ENCODE measurements at regions not wholly inside any gene's neighbourhood (a gene's known extent, or its start where the extent isn't known, plus 50 kb on each side); places are given as distances from the start of the nearest gene placed in this dataset.
"Not testable (repeated sequence)": the region's sequence is repeated elsewhere in the genome, so short reads cannot be mapped to it uniquely, and the experiment has no call there.

DNA sequence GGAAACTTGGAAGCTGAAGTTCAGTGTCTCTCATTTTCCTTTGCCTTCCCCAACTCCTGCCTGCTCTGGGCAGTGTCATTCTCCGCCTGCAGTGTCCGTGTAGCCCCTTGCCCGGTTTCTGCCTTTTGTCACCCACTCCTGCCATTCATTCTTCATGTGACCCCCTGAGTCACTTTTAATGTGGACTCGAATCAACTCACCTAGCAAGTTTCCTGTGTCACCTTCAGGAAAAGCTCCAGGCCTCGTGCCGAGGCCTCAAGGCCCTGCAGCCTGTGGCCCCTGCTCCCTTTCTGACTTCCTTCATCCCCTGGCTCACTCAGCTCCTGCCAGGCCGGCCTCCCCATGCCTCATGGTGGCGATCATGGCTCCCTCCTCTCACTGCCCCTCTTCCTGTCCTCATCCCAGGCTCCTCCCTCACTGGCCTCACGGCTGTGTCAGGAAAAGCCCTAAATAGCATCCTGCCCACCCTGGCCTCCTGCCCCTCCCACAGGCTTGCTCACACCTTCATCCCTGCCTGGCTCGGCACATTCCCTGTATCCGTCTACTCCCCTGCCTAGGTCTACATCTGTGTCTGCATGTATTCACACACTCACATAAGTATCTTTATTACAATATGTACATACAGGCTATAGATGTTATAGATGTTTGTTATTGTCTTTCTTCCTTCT, 294.9 kb downstream of the MED10 start:
- intact Hi-C loops (cut with DNase I), result no loop called here
- Histone ChIP-seq H3K4me3 (ENCODE audit: low read length) (no peak overlapping the region), H3K27ac (ENCODE audit: low read length) (no peak overlapping the region), H3K27me3 (ENCODE audit: control insufficient read depth, insufficient read depth) (no peaks in the 10 kb centered on the region), H3K9me3 (ENCODE audit: control insufficient read depth, low read length) (peaks cover 4% of the 10 kb centered on the region), H3K4me1 (ENCODE audit: control insufficient read depth, insufficient read depth, low read length) (no peaks in the 10 kb centered on the region)
- WGBS, result 46% methylated on average over 11 of the region's 11 CpGs
- ATAC-seq (no peak), DNase-seq (no peak)

DNA sequence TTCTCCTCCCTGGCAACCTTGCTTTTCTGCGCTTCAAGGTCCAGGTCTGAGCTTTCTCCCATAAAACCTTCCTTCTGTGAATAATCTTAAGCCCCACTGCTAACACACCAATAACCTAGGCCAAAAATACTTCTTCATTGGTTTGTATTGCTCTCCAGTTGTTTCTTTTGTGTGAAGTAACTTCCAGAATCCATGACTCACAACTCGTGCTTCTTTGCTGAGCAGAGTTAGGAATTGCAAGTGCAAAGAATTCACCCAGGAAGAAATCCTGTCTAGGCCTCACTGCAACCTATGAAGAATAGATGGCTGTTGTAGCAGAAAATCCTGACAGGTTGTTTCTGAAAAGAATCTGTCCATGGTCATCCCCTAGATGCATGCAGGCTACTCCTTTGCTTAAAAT, 295.7 kb downstream of the MED10 start:
- no peak overlapping the region for H3K27ac ChIP-seq (ENCODE audit: low read length)
- H3K4me3 ChIP-seq (ENCODE audit: low read length), result no peak overlapping the region
- no peak for ATAC-seq
- intact Hi-C loops (cut with DNase I), result no loop called here
- no peaks in the 10 kb centered on the region for H3K4me1 ChIP-seq (ENCODE audit: control insufficient read depth, insufficient read depth, low read length)
- H3K27me3 ChIP-seq (ENCODE audit: control insufficient read depth, insufficient read depth), result no peaks in the 10 kb centered on the region
- H3K9me3 ChIP-seq (ENCODE audit: control insufficient read depth, low read length), result peaks cover 4% of the 10 kb centered on the region
- no peak for DNase-seq
- WGBS, result 77% methylated on average over 2 of the region's 2 CpGs

- ATAC-seq, result no peak
- Histone ChIP-seq H3K27ac (ENCODE audit: low read length) (no peak overlapping the region), H3K27me3 (ENCODE audit: control insufficient read depth, insufficient read depth) (no peaks in the 10 kb centered on the region), H3K4me1 (ENCODE audit: control insufficient read depth, insufficient read depth, low read length) (no peaks in the 10 kb centered on the region), H3K4me3 (ENCODE audit: low read length) (no peak overlapping the region), H3K9me3 (ENCODE audit: control insufficient read depth, low read length) (peaks cover 4% of the 10 kb centered on the region)
- intact Hi-C loops (cut with DNase I), result no loop called here
- WGBS, result 70% methylated on average over 4 of the region's 4 CpGs
- no peak for DNase-seq
Measured at GRCh38 chr5:6081727-6082210, 296.6 kb downstream of the MED10 start.

- H3K27me3 ChIP-seq (ENCODE audit: control insufficient read depth, insufficient read depth), result no peaks in the 10 kb centered on the region
- H3K9me3 ChIP-seq (ENCODE audit: control insufficient read depth, low read length), result peaks cover 4% of the 10 kb centered on the region
- ATAC-seq (no peak), DNase-seq (no peak)
- H3K27ac ChIP-seq (ENCODE audit: low read length), result no peak overlapping the region
- no peaks in the 10 kb centered on the region for H3K4me1 ChIP-seq (ENCODE audit: control insufficient read depth, insufficient read depth, low read length)
- intact Hi-C loops (cut with DNase I), result no loop called here
- H3K4me3 ChIP-seq (ENCODE audit: low read length), result no peak overlapping the region
- WGBS, result 93% methylated on average over 10 of the region's 10 CpGs
Measured at GRCh38 chr5:6080930-6081726, 297.2 kb downstream of the MED10 start.

DNA sequence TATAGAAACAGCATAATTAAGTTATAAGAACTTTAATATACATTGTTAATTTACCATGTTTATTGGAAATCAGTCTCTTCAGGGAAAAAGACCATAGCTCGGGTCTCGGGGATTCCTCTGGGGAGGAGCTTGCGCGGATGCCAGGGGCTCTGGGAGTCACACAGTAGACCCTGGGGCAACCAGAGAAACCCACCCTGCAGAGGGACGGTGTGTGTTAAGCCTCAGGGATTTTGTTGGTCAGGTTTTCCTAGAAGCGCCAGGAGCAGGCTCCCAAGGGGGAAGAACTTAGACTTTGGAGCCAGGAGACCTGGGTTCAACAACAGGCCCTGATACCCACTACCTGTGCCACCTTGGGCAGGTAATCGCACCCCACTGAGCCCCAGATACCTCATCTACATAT, 297.9 kb downstream of the MED10 start:
- ATAC-seq (no peak), DNase-seq (no peak)
- H3K4me1 ChIP-seq (ENCODE audit: control insufficient read depth, insufficient read depth, low read length), result no peaks in the 10 kb centered on the region
- no peak overlapping the region for H3K4me3 ChIP-seq (ENCODE audit: low read length)
- no peaks in the 10 kb centered on the region for H3K27me3 ChIP-seq (ENCODE audit: control insufficient read depth, insufficient read depth)
- no peak overlapping the region for H3K27ac ChIP-seq (ENCODE audit: low read length)
- H3K9me3 ChIP-seq (ENCODE audit: control insufficient read depth, low read length), result peaks cover 4% of the 10 kb centered on the region
- WGBS, result 85% methylated on average over 7 of the region's 7 CpGs
- intact Hi-C loops (cut with DNase I), result no loop called here

- intact Hi-C loops (cut with DNase I), result no loop called here
- H3K27ac ChIP-seq (ENCODE audit: low read length), result no peak overlapping the region
- H3K4me1 ChIP-seq (ENCODE audit: control insufficient read depth, insufficient read depth, low read length), result no peaks in the 10 kb centered on the region
- ATAC-seq, result no peak
- H3K4me3 ChIP-seq (ENCODE audit: low read length), result no peak overlapping the region
- WGBS, result 80% methylated on average over 5 of the region's 5 CpGs
- H3K27me3 ChIP-seq (ENCODE audit: control insufficient read depth, insufficient read depth), result no peaks in the 10 kb centered on the region
- no peaks in the 10 kb centered on the region for H3K9me3 ChIP-seq (ENCODE audit: control insufficient read depth, low read length)
- no peak for DNase-seq
Measured at GRCh38 chr5:6078881-6079280, 299.5 kb downstream of the MED10 start.

- 69% methylated on average over 7 of the region's 7 CpGs for WGBS
Measured at GRCh38 chr5:6076341-6077239, 301.8 kb downstream of the MED10 start.

GRCh38 chr5:6072488-6072887, 305.9 kb downstream of the MED10 start:
- intact Hi-C loops (cut with DNase I); H3K4me3 ChIP-seq (ENCODE audit: low read length); ATAC-seq; H3K9me3 ChIP-seq (ENCODE audit: control insufficient read depth, low read length); H3K27me3 ChIP-seq (ENCODE audit: control insufficient read depth, insufficient read depth); DNase-seq; H3K27ac ChIP-seq (ENCODE audit: low read length); H3K4me1 ChIP-seq (ENCODE audit: control insufficient read depth, insufficient read depth, low read length): not testable (repeated sequence)
- whole genome bisulfite sequencing, result 79% methylated on average over 4 of the region's 4 CpGs

More at GRCh38 chr5:6076341-6077239, 301.8 kb downstream of the MED10 start:
- no peak for ATAC-seq
- no peaks in the 10 kb centered on the region for H3K27me3 ChIP-seq (ENCODE audit: control insufficient read depth, insufficient read depth)
- no peak overlapping the region for H3K27ac ChIP-seq (ENCODE audit: low read length)
- no peak for DNase-seq
- H3K9me3 ChIP-seq (ENCODE audit: control insufficient read depth, low read length), result no peaks in the 10 kb centered on the region
- intact Hi-C loops (cut with DNase I), result no loop called here
- H3K4me1 ChIP-seq (ENCODE audit: control insufficient read depth, insufficient read depth, low read length), result no peaks in the 10 kb centered on the region
- H3K4me3 ChIP-seq (ENCODE audit: low read length), result no peak overlapping the region

GRCh38 chr5:6069496-6070185, 308.7 kb downstream of the MED10 start:
- ATAC-seq (no peak), DNase-seq (no peak)
- Histone ChIP-seq H3K27me3 (ENCODE audit: control insufficient read depth, insufficient read depth) (no peaks in the 10 kb centered on the region), H3K4me1 (ENCODE audit: control insufficient read depth, insufficient read depth, low read length) (no peaks in the 10 kb centered on the region), H3K4me3 (ENCODE audit: low read length) (no peak overlapping the region), H3K9me3 (ENCODE audit: control insufficient read depth, low read length) (peaks cover 5% of the 10 kb centered on the region), H3K27ac (ENCODE audit: low read length) (no peak overlapping the region)
- intact Hi-C loops (cut with DNase I), result no loop called here
- 40% methylated on average over 4 of the region's 4 CpGs for WGBS

GRCh38 chr5:6066016-6066415, 312.3 kb downstream of the MED10 start:
- Histone ChIP-seq H3K9me3 (ENCODE audit: control insufficient read depth, low read length) (peaks cover 5% of the 10 kb centered on the region), H3K4me1 (ENCODE audit: control insufficient read depth, insufficient read depth, low read length) (no peaks in the 10 kb centered on the region), H3K27me3 (ENCODE audit: control insufficient read depth, insufficient read depth) (no peaks in the 10 kb centered on the region), H3K27ac (ENCODE audit: low read length) (no peak overlapping the region), H3K4me3 (ENCODE audit: low read length) (no peak overlapping the region)
- intact Hi-C loops (cut with DNase I), result no loop called here
- DNase-seq (no peak), ATAC-seq (no peak)
- WGBS, result 72% methylated on average over 1 of the region's 1 CpG
